ENCODE measurements at regions not wholly inside any gene's neighbourhood (a gene's known extent, or its start where the extent isn't known, plus 50 kb on each side); places are given as distances from the start of the nearest gene placed in this dataset.

GRCh38 chr2:11058129-11058528 lies 97.1 kb upstream of the SLC66A3 start:
- CTCF ChIA-PET: interaction anchor here (0.9 to 1.0 kb wide), 2 partner anchors 66 to 524 kb away, joined by 3 to 4 read pairs; no protein-coding TSS in a partner anchor
- FAIRE-seq: no peak

GRCh38 chr2:11060376-11061169 lies 94.7 kb upstream of the SLC66A3 start:
- no peak for DNase-seq (ENCODE audit: low read depth in 1 of 2, low spot score in 1 of 2)

More at GRCh38 chr2:11058129-11058528, 97.1 kb upstream of the SLC66A3 start:
- no peak overlapping the region for H3K4me2 ChIP-seq
- no peak for ATAC-seq
- no peak overlapping the region for H3K4me3 ChIP-seq
- peaks cover 27% of the 10 kb centered on the region; the same call in 2 of the 3 replicates for H3K9me3 ChIP-seq
- TF ChIP-seq POLR2AphosphoS2 (conservative IDR thresholded peaks at IDR 0.05; ENCODE audit: low read length): no peak
- TF ChIP-seq HDAC2 (IDR thresholded peaks at IDR 0.05): no peak
- TF ChIP-seq CHD2 (IDR thresholded peaks at IDR 0.05; ENCODE audit: low read length, partially characterized antibody): no peak
- TF ChIP-seq HOXA7 (CRISPR knock-in tag; IDR thresholded peaks at IDR 0.05): no peak
- no peak for TF ChIP-seq EHF (CRISPR knock-in tag; IDR thresholded peaks at IDR 0.05)
- no peak for TF ChIP-seq SMC3 (IDR thresholded peaks at IDR 0.05)
- no peak for TF ChIP-seq TP53 (CRISPR knock-in tag; IDR thresholded peaks at IDR 0.05)
- no peak for DNase-seq (ENCODE audit: low read depth in 1 of 2, low spot score in 1 of 2)
- H3K27ac ChIP-seq: no peak overlapping the region
- H3K4me1 ChIP-seq: no peaks in the 10 kb centered on the region
- WGBS (ENCODE audit: missing lambda C conversion rate): 54% methylated on average over 5 of the region's 5 CpGs
- POLR2A ChIA-PET: no interaction called here

GRCh38 chr2:11065833-11066485 lies 89.3 kb upstream of the SLC66A3 start:
- WGBS (ENCODE audit: missing lambda C conversion rate): 29% methylated on average over 12 of the region's 12 CpGs
- peaks cover 15% of the 10 kb centered on the region; the same call in 2 of the 3 replicates for H3K9me3 ChIP-seq
- ChIA-PET POLR2A (no interaction called here), CTCF (interaction anchor here (0.8 to 1.6 kb wide), 3 partner anchors 7 to 233 kb away, joined by 3 to 5 read pairs (median 3); no protein-coding TSS in a partner anchor)
- no peak overlapping the region for H3K4me2 ChIP-seq
- TF ChIP-seq HMGXB4 (CRISPR knock-in tag; IDR thresholded peaks at IDR 0.05; ENCODE audit: borderline replicate concordance) (no peak), PBX3 (IDR thresholded peaks at IDR 0.05) (no peak), KDM1A (IDR thresholded peaks at IDR 0.05; ENCODE audit: low read depth) (no peak), CTCF (IDR thresholded peaks at IDR 0.05) (no peak)
- H3K4me1 ChIP-seq: no peaks in the 10 kb centered on the region
- H3K27ac ChIP-seq: no peak overlapping the region
- DNase-seq (ENCODE audit: low read depth in 1 of 2, low spot score in 1 of 2): no peak
- peak in 1 of 2 experiments; percentile 40; a peak in 3 of 6 replicates for ATAC-seq
- no peak overlapping the region for H3K4me3 ChIP-seq
- FAIRE-seq: no peak

More at GRCh38 chr2:11060376-11061169, 94.7 kb upstream of the SLC66A3 start:
- WGBS (ENCODE audit: missing lambda C conversion rate): 39% methylated on average over 3 of the region's 3 CpGs
- Histone ChIP-seq H3K4me1 (no peaks in the 10 kb centered on the region), H3K4me3 (no peak overlapping the region), H3K27ac (no peak overlapping the region), H3K9me3 (peaks cover 27% of the 10 kb centered on the region; the same call in 2 of the 3 replicates), H3K4me2 (no peak overlapping the region)
- POLR2A ChIA-PET: no interaction called here
- TF ChIP-seq RNF2 (IDR thresholded peaks at IDR 0.05; ENCODE audit: borderline replicate concordance, low read depth): 0 out of 2 replicates have a peak, but pooled peaks have one; percentile 28
- no peak for TF ChIP-seq REST (IDR thresholded peaks at IDR 0.05)
- no peak for ATAC-seq
- CTCF ChIA-PET: interaction anchor here (0.5 to 1.6 kb wide), 4 partner anchors 48 to 228 kb away, joined by 3 to 4 read pairs (median 3); no protein-coding TSS in a partner anchor
- no peak for FAIRE-seq

Data from A549 (cell line).